HCT116 (cell line): ENCODE measurements at regions not wholly inside any gene's neighbourhood (a gene's known extent, or its start where the extent isn't known, plus 50 kb on each side); places are given as distances from the start of the nearest gene placed in this dataset.

ENCODE experiments used
- ATAC-seq: fragments of 200-7000 bp; cut with Tn5 transposase; 2 replicates; pipeline ENCODE4 v1.9.1; 2020; ENCODE audit warnings: mild to moderate bottlenecking, moderate library complexity
- BruUV-seq: library from RNA; stranded (reverse); fragments of 400-500 nt; replicated peaks from 2 replicates; lab custom pipeline; 2021; lab: Mats Ljungman, UMichigan
- CTCF ChIA-PET: fragments of 300-600 bp; sonication (Branson Sonifier 250); formaldehyde crosslinking; loops from one replicate; lab custom pipeline; 2021; ENCODE audit warnings: antibody characterized with exemption; lab: Charles Lee
- POLR2A ChIA-PET: fragments of 300-600, 350-600 bp; sonication (Branson Sonifier 250); formaldehyde crosslinking; loops from one replicate; lab custom pipeline; 2021; ENCODE audit warnings: antibody characterized with exemption; lab: Charles Lee
- RAD21 ChIA-PET, 2 experiments: fragments of 300-600 bp; sonication (Branson Sonifier 250); formaldehyde crosslinking; loops; one replicate each; lab custom pipeline; 2023; ENCODE audit warnings: low total read pairs in 2 of 2; ENCODE audit not compliant: uncharacterized antibody in 2 of 2, unreplicated experiment in 2 of 2, low non-redundant PET in 1 of 2; lab: Charles Lee
- DNase-seq: peaks from one replicate; pipeline ENCODE4 v3.0.0-alpha.2; 2010; ENCODE audit warnings: low read depth, low spot score
- H2AFZ ChIP-seq: fragments of 200-600 bp; shearing (Covaris generic), sonication (generic); 2 replicates; pipeline ENCODE4 v1.6.1; 2017; ENCODE audit warnings: low read depth, mixed run types, mixed read lengths, antibody characterized with exemption, low read length; ENCODE audit not compliant: poor library complexity, severe bottlenecking
- H3K27ac ChIP-seq: 2 replicates; pipeline ENCODE4 v1.5.1; 2012; ENCODE audit warnings: low read depth, low read length
- H3K27me3 ChIP-seq: fragments of 200-600 bp; sonication (generic); 2 replicates; pipeline ENCODE4 v1.6.1; 2016; ENCODE audit warnings: mixed run types, low read length, mixed read lengths; ENCODE audit not compliant: insufficient read depth
- H3K36me3 ChIP-seq, 2 experiments: fragments of 200-500 bp in 1 of 2; fragments of 200-600 bp in 1 of 2; sonication (Bioruptor generic) in 1 of 2; sonication (generic) in 1 of 2; 2 replicates each; pipeline versions ENCODE4 v1.5.1 to v1.6.1; 2014 to 2016; ENCODE audit warnings: low read length in 2 of 2, inconsistent platforms in 1 of 2, mixed read lengths in 1 of 2, mixed run types in 1 of 2; ENCODE audit not compliant: insufficient read depth in 2 of 2, control insufficient read depth in 1 of 2
- H3K4me1 ChIP-seq, 2 experiments: fragments of 200-600 bp in 1 of 2; sonication (generic) in 1 of 2; 2 replicates each; pipeline versions ENCODE4 v1.5.1 to v1.6.1; 2012 to 2017; ENCODE audit warnings: low read length in 2 of 2, inconsistent platforms in 1 of 2, mild to moderate bottlenecking in 1 of 2, mixed read lengths in 1 of 2, mixed run types in 1 of 2, moderate library complexity in 1 of 2; ENCODE audit not compliant: insufficient read depth in 2 of 2, control insufficient read depth in 1 of 2
- H3K4me2 ChIP-seq: fragments of 200-600 bp; sonication (generic); 2 replicates; pipeline ENCODE4 v1.6.1; 2017; ENCODE audit warnings: mixed run types, low read length, mixed read lengths
- H3K4me3 ChIP-seq, 2 experiments: fragments of 200-600 bp in 1 of 2; sonication (generic) in 1 of 2; replicated peaks in 1 of 2; 2 replicates each; pipeline ENCODE4 v1.5.1; 2011 to 2016; ENCODE audit warnings: low read length in 2 of 2, control low read depth in 1 of 2, low read depth in 1 of 2, mild to moderate bottlenecking in 1 of 2, mixed read lengths in 1 of 2, mixed run types in 1 of 2
- H3K79me2 ChIP-seq: fragments of 200-600 bp; sonication (generic); 2 replicates; pipeline ENCODE4 v1.6.1; 2017; ENCODE audit warnings: mild to moderate bottlenecking, mixed run types, low read length, moderate library complexity, mixed read lengths; ENCODE audit not compliant: insufficient read depth
- H3K9ac ChIP-seq: fragments of 200-600 bp; sonication (generic); 2 replicates; pipeline ENCODE4 v1.6.1; 2016; ENCODE audit warnings: low read length, mixed read lengths
- H3K9me2 ChIP-seq: fragments of 200-600 bp; sonication (generic), shearing (Covaris generic); 2 replicates; pipeline ENCODE4 v1.6.1; 2017; ENCODE audit warnings: mixed run types, mild to moderate bottlenecking, moderate library complexity; ENCODE audit not compliant: insufficient read depth
- H3K9me3 ChIP-seq, 2 experiments: fragments of 200-500 bp in 1 of 2; fragments of 200-600 bp in 1 of 2; sonication (Bioruptor generic) in 1 of 2; sonication (generic) in 1 of 2; 2 replicates each; pipeline ENCODE4 v1.6.1; 2014 to 2017; ENCODE audit warnings: low read length in 2 of 2, mixed read lengths in 2 of 2, inconsistent platforms in 1 of 2, low read depth in 1 of 2, mild to moderate bottlenecking in 1 of 2, mixed run types in 1 of 2, moderate library complexity in 1 of 2; ENCODE audit not compliant: control insufficient read depth in 1 of 2, insufficient read depth in 1 of 2
- H4K20me1 ChIP-seq: fragments of 200-600 bp; sonication (generic), shearing (Covaris generic); 2 replicates; pipeline ENCODE4 v1.6.1; 2017; ENCODE audit warnings: mixed run types, mild to moderate bottlenecking, moderate library complexity; ENCODE audit not compliant: insufficient read depth
- EGR1 ChIP-seq: IDR thresholded peaks from 2 replicates; pipeline ENCODE4 v1.6.1; 2012; ENCODE audit warnings: low read depth
- EZH2 ChIP-seq: fragments of 200-600 bp; sonication (generic); IDR thresholded peaks from 2 replicates; pipeline ENCODE4 v1.6.1; 2017; ENCODE audit warnings: antibody characterized with exemption, mixed run types
- FOSL1 ChIP-seq: IDR thresholded peaks from 2 replicates; pipeline ENCODE4 v1.6.1; 2012; ENCODE audit warnings: low read depth
- JUND ChIP-seq: IDR thresholded peaks from 2 replicates; pipeline ENCODE4 v1.6.1; 2012
- POLR2AphosphoS5 ChIP-seq: IDR thresholded peaks from 2 replicates; pipeline ENCODE4 v1.6.1; 2011; ENCODE audit warnings: mild to moderate bottlenecking, low read depth, low read length, moderate library complexity
- SIN3A ChIP-seq: IDR thresholded peaks from 2 replicates; pipeline ENCODE4 v1.6.1; 2012; ENCODE audit warnings: low read depth
- TCF7L2 ChIP-seq: IDR thresholded peaks from 2 replicates; pipeline ENCODE4 v1.7.0; 2011; ENCODE audit warnings: borderline replicate concordance, inconsistent platforms; ENCODE audit not compliant: insufficient read depth, insufficient read length; ENCODE audit errors: extremely low read depth
- ZFX ChIP-seq: fragments of 450-650 bp; IDR thresholded peaks from 2 replicates; pipeline ENCODE4 v1.6.1; 2017
- ZNF274 ChIP-seq: fragments of 200-500 bp; sonication (Bioruptor generic); IDR thresholded peaks from 2 replicates; pipeline ENCODE4 v1.6.1; 2014; ENCODE audit warnings: mild to moderate bottlenecking, low read depth, low read length, inconsistent platforms
- intact Hi-C: fragments of 100-400 bp; cut with micrococcal nuclease; formaldehyde crosslinking; loops from 2 replicates; pipeline ENCODE4 v1.10.0; 2022
- TF ChIP-seq, protein P1 (sequence below): IDR thresholded peaks from 2 replicates; pipeline ENCODE4 v1.6.1; 2012
- TF ChIP-seq, protein P2 (sequence below): IDR thresholded peaks from 2 replicates; pipeline ENCODE4 v1.6.1; 2012
- TF ChIP-seq, protein P3 (sequence below): IDR thresholded peaks from 2 replicates; pipeline ENCODE4 v1.6.1; 2012; ENCODE audit warnings: low read depth

DNA sequence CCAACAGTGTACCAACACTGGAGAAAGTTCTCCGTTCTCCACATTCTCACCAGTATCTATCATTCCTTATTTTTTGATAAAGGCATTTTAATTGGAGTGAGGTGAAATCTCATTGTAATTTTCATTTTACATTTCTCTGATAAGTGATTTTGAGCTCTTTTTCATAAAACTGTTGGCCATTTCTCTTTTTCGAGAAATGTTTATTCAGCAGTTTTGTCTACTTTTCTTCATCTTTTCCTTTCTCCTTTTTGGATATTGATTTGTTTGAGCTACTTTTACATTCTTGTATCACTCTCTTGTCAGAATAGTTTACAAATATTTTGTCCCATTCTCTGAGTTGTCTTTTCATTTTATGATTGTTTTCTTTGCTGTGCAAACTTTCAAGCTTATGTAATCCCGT is 555.2 kb downstream of the COL12A1 start:
- Histone ChIP-seq H3K9me3 (no peaks in the 10 kb centered on the region), H3K27me3 (no peaks in the 10 kb centered on the region), H2AFZ (no peak overlapping the region), H3K27ac (no peak overlapping the region), H3K9ac (no peak overlapping the region), H3K9me2 (no peaks in the 10 kb centered on the region), H3K36me3 (no peaks in the 10 kb centered on the region), H3K79me2 (no peaks in the 10 kb centered on the region), H4K20me1 (no peaks in the 10 kb centered on the region), H3K4me2 (no peak overlapping the region), H3K4me1 (no peaks in the 10 kb centered on the region), H3K4me3 (no peak overlapping the region)
- CTCF ChIA-PET: no interaction called here
- no peak for TF ChIP-seq JUND
- TF ChIP-seq, protein P1, sequence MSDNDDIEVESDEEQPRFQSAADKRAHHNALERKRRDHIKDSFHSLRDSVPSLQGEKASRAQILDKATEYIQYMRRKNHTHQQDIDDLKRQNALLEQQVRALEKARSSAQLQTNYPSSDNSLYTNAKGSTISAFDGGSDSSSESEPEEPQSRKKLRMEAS: no peak
- TF ChIP-seq EZH2: no peak
- no peak for TF ChIP-seq SIN3A
- TF ChIP-seq ZFX: no peak
- TF ChIP-seq POLR2AphosphoS5: no peak
- no peak for TF ChIP-seq ZNF274
- no peak for TF ChIP-seq TCF7L2
- TF ChIP-seq, protein P2, sequence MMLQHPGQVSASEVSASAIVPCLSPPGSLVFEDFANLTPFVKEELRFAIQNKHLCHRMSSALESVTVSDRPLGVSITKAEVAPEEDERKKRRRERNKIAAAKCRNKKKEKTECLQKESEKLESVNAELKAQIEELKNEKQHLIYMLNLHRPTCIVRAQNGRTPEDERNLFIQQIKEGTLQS: no peak
- TF ChIP-seq FOSL1: no peak
- no peak for TF ChIP-seq EGR1
- TF ChIP-seq, protein P3, sequence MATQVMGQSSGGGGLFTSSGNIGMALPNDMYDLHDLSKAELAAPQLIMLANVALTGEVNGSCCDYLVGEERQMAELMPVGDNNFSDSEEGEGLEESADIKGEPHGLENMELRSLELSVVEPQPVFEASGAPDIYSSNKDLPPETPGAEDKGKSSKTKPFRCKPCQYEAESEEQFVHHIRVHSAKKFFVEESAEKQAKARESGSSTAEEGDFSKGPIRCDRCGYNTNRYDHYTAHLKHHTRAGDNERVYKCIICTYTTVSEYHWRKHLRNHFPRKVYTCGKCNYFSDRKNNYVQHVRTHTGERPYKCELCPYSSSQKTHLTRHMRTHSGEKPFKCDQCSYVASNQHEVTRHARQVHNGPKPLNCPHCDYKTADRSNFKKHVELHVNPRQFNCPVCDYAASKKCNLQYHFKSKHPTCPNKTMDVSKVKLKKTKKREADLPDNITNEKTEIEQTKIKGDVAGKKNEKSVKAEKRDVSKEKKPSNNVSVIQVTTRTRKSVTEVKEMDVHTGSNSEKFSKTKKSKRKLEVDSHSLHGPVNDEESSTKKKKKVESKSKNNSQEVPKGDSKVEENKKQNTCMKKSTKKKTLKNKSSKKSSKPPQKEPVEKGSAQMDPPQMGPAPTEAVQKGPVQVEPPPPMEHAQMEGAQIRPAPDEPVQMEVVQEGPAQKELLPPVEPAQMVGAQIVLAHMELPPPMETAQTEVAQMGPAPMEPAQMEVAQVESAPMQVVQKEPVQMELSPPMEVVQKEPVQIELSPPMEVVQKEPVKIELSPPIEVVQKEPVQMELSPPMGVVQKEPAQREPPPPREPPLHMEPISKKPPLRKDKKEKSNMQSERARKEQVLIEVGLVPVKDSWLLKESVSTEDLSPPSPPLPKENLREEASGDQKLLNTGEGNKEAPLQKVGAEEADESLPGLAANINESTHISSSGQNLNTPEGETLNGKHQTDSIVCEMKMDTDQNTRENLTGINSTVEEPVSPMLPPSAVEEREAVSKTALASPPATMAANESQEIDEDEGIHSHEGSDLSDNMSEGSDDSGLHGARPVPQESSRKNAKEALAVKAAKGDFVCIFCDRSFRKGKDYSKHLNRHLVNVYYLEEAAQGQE: no peak
- no peak for DNase-seq
- no TSS peak for BruUV-seq
- POLR2A ChIA-PET: no interaction called here
- RAD21 ChIA-PET: no interaction called here
- intact Hi-C loops: no loop called here
- no peak for ATAC-seq
